ENCODE measurements at regions not wholly inside any gene's neighbourhood (a gene's known extent, or its start where the extent isn't known, plus 50 kb on each side); places are given as distances from the start of the nearest gene placed in this dataset.

DNA sequence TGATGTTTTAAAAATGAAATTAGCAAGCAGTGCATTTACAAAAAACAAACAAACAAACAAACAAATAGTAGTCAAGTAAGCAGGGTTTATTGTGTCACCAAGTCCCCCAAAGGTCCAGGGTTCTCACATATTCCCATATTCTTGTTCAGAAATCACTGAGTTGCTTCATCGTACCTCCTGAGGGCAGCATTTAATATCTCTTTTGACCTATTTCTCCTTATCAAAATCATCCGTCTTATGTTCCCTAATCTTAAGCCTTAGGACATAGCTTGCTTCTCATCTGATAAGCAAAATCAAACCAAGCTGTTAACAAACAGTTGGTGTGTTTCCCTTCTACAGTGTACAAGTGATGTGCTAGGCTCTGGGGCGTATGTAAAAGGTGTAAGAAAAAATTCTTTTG, 109.5 kb upstream of the MAN2A1 start:
- Histone ChIP-seq H3K4me1 (ENCODE audit: control insufficient read depth, insufficient read depth, low read length, unreplicated experiment) (no peaks in the 10 kb centered on the region), H2AFZ (ENCODE audit: low read length, unreplicated experiment) (no peak overlapping the region), H3K79me2 (ENCODE audit: control insufficient read depth, insufficient read depth, low read length, unreplicated experiment) (no peaks in the 10 kb centered on the region), H3K27me3 (ENCODE audit: insufficient read depth, low read length) (no peaks in the 10 kb centered on the region), H3K36me3 (ENCODE audit: insufficient read depth, low read length) (no peaks in the 10 kb centered on the region), H3K27ac (ENCODE audit: low read depth, low read length) (no peak overlapping the region), H3K4me3 (ENCODE audit: low read depth, low read length) (no peak overlapping the region)

- Histone ChIP-seq H3K27me3 (ENCODE audit: insufficient read depth, low read length) (peaks cover 8% of the 10 kb centered on the region; the same call in 1 of the 2 replicates), H3K79me2 (ENCODE audit: control insufficient read depth, insufficient read depth, low read length, unreplicated experiment) (no peaks in the 10 kb centered on the region), H3K4me1 (ENCODE audit: control insufficient read depth, insufficient read depth, low read length, unreplicated experiment) (no peaks in the 10 kb centered on the region), H2AFZ (ENCODE audit: low read length, unreplicated experiment) (no peak overlapping the region), H3K27ac (ENCODE audit: low read depth, low read length) (no peak overlapping the region), H3K36me3 (ENCODE audit: insufficient read depth, low read length) (no peaks in the 10 kb centered on the region), H3K4me3 (ENCODE audit: low read depth, low read length) (no peak overlapping the region)
These were observed 114.2 kb upstream of the MAN2A1 start for GRCh38 chr5:109575506-109575905.

GRCh38 chr5:109574985-109575384, 114.7 kb upstream of the MAN2A1 start:
- Histone ChIP-seq H3K4me1 (ENCODE audit: control insufficient read depth, insufficient read depth, low read length, unreplicated experiment) (no peaks in the 10 kb centered on the region), H3K4me3 (ENCODE audit: low read depth, low read length) (no peak overlapping the region), H3K36me3 (ENCODE audit: insufficient read depth, low read length) (no peaks in the 10 kb centered on the region), H3K79me2 (ENCODE audit: control insufficient read depth, insufficient read depth, low read length, unreplicated experiment) (no peaks in the 10 kb centered on the region), H3K27me3 (ENCODE audit: insufficient read depth, low read length) (peaks cover 8% of the 10 kb centered on the region; the same call in 1 of the 2 replicates), H3K27ac (ENCODE audit: low read depth, low read length) (no peak overlapping the region), H2AFZ (ENCODE audit: low read length, unreplicated experiment) (no peak overlapping the region)

GRCh38 chr5:109573766-109574165, 116.0 kb upstream of the MAN2A1 start:
- H3K27ac ChIP-seq (ENCODE audit: low read depth, low read length), result no peak overlapping the region

DNA sequence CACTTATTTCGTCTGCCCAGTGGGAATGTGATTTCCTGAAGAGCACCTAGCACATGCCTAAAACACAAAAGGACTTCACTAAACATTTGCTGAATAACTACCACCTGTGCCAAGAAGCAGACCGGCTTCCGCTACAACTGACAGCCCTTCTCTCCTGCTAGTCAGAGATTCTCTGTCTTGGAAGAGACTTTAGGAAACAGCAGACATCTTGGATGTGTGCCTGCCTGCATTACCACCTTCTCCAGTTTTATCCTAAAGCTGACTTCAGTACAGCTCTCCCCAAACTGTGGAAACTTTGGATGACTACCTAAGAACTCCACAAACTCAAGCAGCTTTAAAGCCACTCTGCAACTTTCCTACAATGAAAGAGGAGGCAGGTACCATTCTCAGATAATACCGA, 116.5 kb upstream of the MAN2A1 start:
- Histone ChIP-seq H3K79me2 (ENCODE audit: control insufficient read depth, insufficient read depth, low read length, unreplicated experiment) (no peaks in the 10 kb centered on the region), H3K36me3 (ENCODE audit: insufficient read depth, low read length) (no peaks in the 10 kb centered on the region), H3K27ac (ENCODE audit: low read depth, low read length) (no peak overlapping the region), H3K4me3 (ENCODE audit: low read depth, low read length) (no peak overlapping the region), H3K27me3 (ENCODE audit: insufficient read depth, low read length) (peaks cover 8% of the 10 kb centered on the region; the same call in 1 of the 2 replicates), H3K4me1 (ENCODE audit: control insufficient read depth, insufficient read depth, low read length, unreplicated experiment) (no peaks in the 10 kb centered on the region), H2AFZ (ENCODE audit: low read length, unreplicated experiment) (no peak overlapping the region)

More at GRCh38 chr5:109573766-109574165, 116.0 kb upstream of the MAN2A1 start:
- Histone ChIP-seq H3K79me2 (ENCODE audit: control insufficient read depth, insufficient read depth, low read length, unreplicated experiment) (no peaks in the 10 kb centered on the region), H3K4me3 (ENCODE audit: low read depth, low read length) (no peak overlapping the region), H2AFZ (ENCODE audit: low read length, unreplicated experiment) (no peak overlapping the region), H3K36me3 (ENCODE audit: insufficient read depth, low read length) (no peaks in the 10 kb centered on the region), H3K4me1 (ENCODE audit: control insufficient read depth, insufficient read depth, low read length, unreplicated experiment) (no peaks in the 10 kb centered on the region), H3K27me3 (ENCODE audit: insufficient read depth, low read length) (peaks cover 8% of the 10 kb centered on the region; the same call in 1 of the 2 replicates)

GRCh38 chr5:109571785-109572184, 117.9 kb upstream of the MAN2A1 start:
- Histone ChIP-seq H2AFZ (ENCODE audit: low read length, unreplicated experiment) (no peak overlapping the region), H3K4me1 (ENCODE audit: control insufficient read depth, insufficient read depth, low read length, unreplicated experiment) (peaks cover 5% of the 10 kb centered on the region), H3K79me2 (ENCODE audit: control insufficient read depth, insufficient read depth, low read length, unreplicated experiment) (no peaks in the 10 kb centered on the region), H3K27ac (ENCODE audit: low read depth, low read length) (no peak overlapping the region), H3K36me3 (ENCODE audit: insufficient read depth, low read length) (no peaks in the 10 kb centered on the region), H3K4me3 (ENCODE audit: low read depth, low read length) (no peak overlapping the region), H3K27me3 (ENCODE audit: insufficient read depth, low read length) (peaks cover 8% of the 10 kb centered on the region; the same call in 1 of the 2 replicates)

GRCh38 chr5:109570362-109570874, 119.3 kb upstream of the MAN2A1 start:
- peaks cover 8% of the 10 kb centered on the region; the same call in 1 of the 2 replicates for H3K27me3 ChIP-seq (ENCODE audit: insufficient read depth, low read length)

GRCh38 chr5:109567374-109568044, 122.2 kb upstream of the MAN2A1 start:
- H3K4me3 ChIP-seq (ENCODE audit: low read depth, low read length), result no peak overlapping the region
- no peaks in the 10 kb centered on the region for H3K79me2 ChIP-seq (ENCODE audit: control insufficient read depth, insufficient read depth, low read length, unreplicated experiment)
- H2AFZ ChIP-seq (ENCODE audit: low read length, unreplicated experiment), result no peak overlapping the region
- no peaks in the 10 kb centered on the region for H3K36me3 ChIP-seq (ENCODE audit: insufficient read depth, low read length)
- H3K27me3 ChIP-seq (ENCODE audit: insufficient read depth, low read length), result peaks cover 8% of the 10 kb centered on the region; the same call in 1 of the 2 replicates
- 0 out of 2 replicates have a peak overlapping the region, but pooled peaks have one; percentile 1 for H3K27ac ChIP-seq (ENCODE audit: low read depth, low read length)
- H3K4me1 ChIP-seq (ENCODE audit: control insufficient read depth, insufficient read depth, low read length, unreplicated experiment), result peaks cover 5% of the 10 kb centered on the region

More at GRCh38 chr5:109570362-109570874, 119.3 kb upstream of the MAN2A1 start:
- Histone ChIP-seq H3K79me2 (ENCODE audit: control insufficient read depth, insufficient read depth, low read length, unreplicated experiment) (no peaks in the 10 kb centered on the region), H3K36me3 (ENCODE audit: insufficient read depth, low read length) (no peaks in the 10 kb centered on the region), H3K27ac (ENCODE audit: low read depth, low read length) (no peak overlapping the region), H3K4me1 (ENCODE audit: control insufficient read depth, insufficient read depth, low read length, unreplicated experiment) (peaks cover 5% of the 10 kb centered on the region), H2AFZ (ENCODE audit: low read length, unreplicated experiment) (no peak overlapping the region), H3K4me3 (ENCODE audit: low read depth, low read length) (no peak overlapping the region)

DNA sequence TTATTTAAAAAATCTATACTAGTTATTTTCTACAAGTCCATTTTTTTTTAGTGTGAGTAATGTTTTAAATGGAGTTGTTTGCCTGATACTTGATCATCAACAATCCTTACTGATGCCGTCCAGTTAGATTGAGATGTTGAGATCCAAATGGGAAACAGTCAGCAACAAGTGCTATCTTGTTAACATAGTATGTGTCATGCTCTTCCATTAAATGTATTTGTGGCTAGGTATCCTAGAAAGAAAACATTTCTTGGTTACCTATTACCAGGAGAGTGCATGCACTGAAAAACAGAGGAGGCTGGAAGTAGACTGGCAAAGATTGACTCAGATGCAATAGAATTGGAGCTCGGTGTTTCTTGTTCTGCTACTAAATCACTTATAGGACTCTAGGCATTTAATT, 123.4 kb upstream of the MAN2A1 start:
- no peak overlapping the region for H3K27ac ChIP-seq (ENCODE audit: low read depth, low read length)
- H3K27me3 ChIP-seq (ENCODE audit: insufficient read depth, low read length), result no peaks in the 10 kb centered on the region
- H3K4me3 ChIP-seq (ENCODE audit: low read depth, low read length), result no peak overlapping the region
- no peak overlapping the region for H2AFZ ChIP-seq (ENCODE audit: low read length, unreplicated experiment)
- H3K79me2 ChIP-seq (ENCODE audit: control insufficient read depth, insufficient read depth, low read length, unreplicated experiment), result no peaks in the 10 kb centered on the region
- H3K36me3 ChIP-seq (ENCODE audit: insufficient read depth, low read length), result no peaks in the 10 kb centered on the region
- H3K4me1 ChIP-seq (ENCODE audit: control insufficient read depth, insufficient read depth, low read length, unreplicated experiment), result peaks cover 5% of the 10 kb centered on the region

DNA sequence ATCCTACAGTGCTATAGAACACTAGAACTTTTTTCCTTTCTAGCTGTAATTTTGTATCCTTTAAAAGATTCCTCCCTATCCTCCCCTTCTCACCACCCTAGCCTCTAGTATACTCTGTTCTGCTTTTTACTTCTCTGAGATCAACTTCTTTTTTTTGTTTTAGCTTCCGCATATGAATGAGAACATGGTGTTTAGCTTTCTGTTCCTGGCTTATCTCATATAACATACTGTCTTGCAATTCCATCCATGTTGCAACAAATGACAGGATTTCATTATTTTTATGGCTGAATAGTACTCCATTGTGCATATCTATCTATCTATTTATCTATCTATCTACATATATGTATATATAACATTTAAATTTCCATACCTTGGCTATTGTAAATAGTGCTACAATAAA, 126.0 kb upstream of the MAN2A1 start:
- Histone ChIP-seq H3K4me1 (ENCODE audit: control insufficient read depth, insufficient read depth, low read length, unreplicated experiment) (peaks cover 9% of the 10 kb centered on the region), H3K27me3 (ENCODE audit: insufficient read depth, low read length) (no peaks in the 10 kb centered on the region), H3K4me3 (ENCODE audit: low read depth, low read length) (no peak overlapping the region), H3K36me3 (ENCODE audit: insufficient read depth, low read length) (no peaks in the 10 kb centered on the region), H2AFZ (ENCODE audit: low read length, unreplicated experiment) (no peak overlapping the region), H3K27ac (ENCODE audit: low read depth, low read length) (no peak overlapping the region), H3K79me2 (ENCODE audit: control insufficient read depth, insufficient read depth, low read length, unreplicated experiment) (no peaks in the 10 kb centered on the region)

DNA sequence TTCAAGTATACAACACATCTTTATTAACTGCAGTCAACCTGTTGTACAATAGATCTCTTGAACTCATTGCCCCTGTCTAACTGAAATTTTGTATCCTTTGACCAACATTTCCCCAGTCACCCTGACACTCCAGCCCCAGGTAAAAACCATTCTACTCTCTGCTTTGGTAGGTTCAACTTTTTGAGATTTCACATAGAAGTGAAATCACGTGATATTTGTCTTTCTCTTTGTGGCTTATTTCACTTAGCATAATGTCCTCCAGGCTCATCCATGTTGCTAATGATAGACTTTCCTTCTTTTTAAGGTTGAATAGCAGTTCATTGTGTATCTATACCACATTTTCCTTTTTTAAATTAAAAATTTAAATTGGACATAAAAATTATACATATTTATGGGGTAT, 126.5 kb upstream of the MAN2A1 start:
- Histone ChIP-seq H3K36me3 (ENCODE audit: insufficient read depth, low read length) (no peaks in the 10 kb centered on the region), H3K27me3 (ENCODE audit: insufficient read depth, low read length) (no peaks in the 10 kb centered on the region), H3K4me1 (ENCODE audit: control insufficient read depth, insufficient read depth, low read length, unreplicated experiment) (peaks cover 9% of the 10 kb centered on the region), H3K4me3 (ENCODE audit: low read depth, low read length) (no peak overlapping the region), H3K27ac (ENCODE audit: low read depth, low read length) (no peak overlapping the region), H3K79me2 (ENCODE audit: control insufficient read depth, insufficient read depth, low read length, unreplicated experiment) (no peaks in the 10 kb centered on the region), H2AFZ (ENCODE audit: low read length, unreplicated experiment) (no peak overlapping the region)

Data from ACC112 (cell line).